Central memory CD4-positive, alpha-beta T cell (primary cell): ENCODE measurements at regions not wholly inside any gene's neighbourhood (a gene's known extent, or its start where the extent isn't known, plus 50 kb on each side); places are given as distances from the start of the nearest gene placed in this dataset.
"Not testable (repeated sequence)": the region's sequence is repeated elsewhere in the genome, so short reads cannot be mapped to it uniquely, and the experiment has no call there.

Source experiments
- DNase-seq: peaks from one replicate; pipeline ENCODE4 v3.0.0; 2022

GRCh38 chr14:106291626-106292025 lies 765.2 kb downstream of the TMEM121 start:
- no peak for DNase-seq

DNA sequence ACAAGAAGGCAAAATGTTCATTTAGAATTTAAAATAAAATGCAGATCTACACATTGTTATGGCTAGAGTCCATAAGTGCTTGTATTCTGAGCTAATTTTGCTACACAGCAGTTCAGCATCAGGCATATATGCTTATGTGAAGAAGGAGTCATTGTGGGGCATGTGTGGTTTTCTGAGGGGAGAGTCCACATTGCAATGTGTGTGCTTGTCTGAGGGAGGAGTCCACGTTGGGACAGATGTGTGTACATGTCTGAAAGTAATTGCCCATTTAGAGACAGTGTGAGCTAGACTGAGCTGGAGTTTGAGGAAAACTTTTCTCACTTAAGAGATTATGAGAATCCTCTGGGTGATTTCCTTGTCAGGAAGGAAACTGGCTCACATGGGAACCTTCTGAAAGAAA lies 767.9 kb downstream of the TMEM121 start:
- no peak for DNase-seq

DNA sequence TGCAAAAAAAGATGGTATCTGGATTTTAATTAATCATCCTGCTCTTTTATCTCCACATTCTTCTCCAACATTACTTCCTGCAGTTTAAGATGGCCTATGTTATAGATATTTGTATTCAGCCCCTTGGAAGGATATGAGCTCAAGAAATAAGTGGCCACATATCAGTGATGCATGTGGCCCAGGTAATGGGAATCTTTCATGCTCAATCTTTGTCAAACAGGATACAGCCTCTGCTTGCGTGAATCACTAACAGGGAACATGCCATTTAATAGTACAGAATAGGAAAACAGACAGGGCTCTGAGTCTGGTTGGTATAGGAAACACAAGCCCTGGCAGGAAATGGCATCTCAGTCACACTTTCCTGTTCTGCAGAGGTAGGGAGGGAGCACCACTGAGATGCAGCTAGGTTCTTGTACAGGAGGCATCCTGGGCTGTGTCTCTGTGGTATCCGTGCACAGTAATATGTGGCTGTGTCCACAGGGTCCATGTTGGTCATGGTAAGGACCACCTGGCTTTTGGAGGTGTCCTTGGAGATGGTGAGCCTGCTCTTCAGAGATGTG lies 774.6 kb downstream of the TMEM121 start:
- not testable (repeated sequence) for DNase-seq

GRCh38 chr14:106301609-106302008 lies 775.2 kb downstream of the TMEM121 start:
- not testable (repeated sequence) for DNase-seq

GRCh38 chr14:106302661-106303060 lies 776.3 kb downstream of the TMEM121 start:
- no peak for DNase-seq

DNA sequence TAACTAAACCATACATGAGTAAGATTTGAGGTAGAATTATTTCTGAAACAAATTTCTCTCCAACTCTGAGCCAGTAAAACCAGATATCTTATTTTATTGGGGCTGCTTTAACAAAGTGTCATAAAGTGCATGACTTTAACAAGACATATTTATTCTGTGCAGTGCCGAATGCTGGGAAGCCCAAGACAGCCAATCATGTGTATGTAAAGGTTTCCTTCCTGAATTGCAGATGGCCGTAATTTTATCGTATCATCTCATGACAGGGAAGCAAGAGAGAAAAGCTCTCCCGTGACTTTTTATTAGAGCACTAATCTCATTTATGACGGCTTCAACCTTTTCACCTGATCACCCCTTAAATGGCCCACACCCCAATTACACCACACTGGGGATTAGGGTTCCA lies 777.9 kb downstream of the TMEM121 start:
- no peak for DNase-seq

GRCh38 chr14:106308839-106309389 lies 782.5 kb downstream of the TMEM121 start:
- DNase-seq, result peak; percentile 65

- DNase-seq, result no peak
These were observed 783.0 kb downstream of the TMEM121 start for GRCh38 chr14:106309423-106309822.

DNA sequence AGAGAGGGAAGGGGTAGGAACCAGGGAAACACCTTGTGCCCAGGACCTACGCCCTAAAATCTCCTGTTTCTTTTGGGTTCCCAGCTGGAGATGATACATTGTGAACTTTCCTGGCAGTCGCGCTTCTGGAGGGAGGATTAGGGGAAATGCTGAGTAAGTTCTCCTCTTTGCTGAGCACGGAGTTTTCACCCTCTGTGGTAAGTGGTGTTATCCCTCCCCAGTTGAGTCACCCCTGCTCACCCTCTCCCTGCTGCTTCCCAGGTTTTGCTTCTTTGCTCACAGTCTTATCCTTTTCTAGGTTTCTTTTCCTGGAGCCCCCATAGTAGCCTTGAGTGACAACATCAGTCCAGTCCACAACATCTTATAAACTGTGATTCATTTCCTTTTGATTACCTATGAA lies 789.1 kb downstream of the TMEM121 start:
- no peak for DNase-seq

- no peak for DNase-seq
These were observed 791.2 kb downstream of the TMEM121 start for GRCh38 chr14:106317593-106317992.

GRCh38 chr14:106318700-106319099 lies 792.3 kb downstream of the TMEM121 start:
- peak; percentile 41 for DNase-seq

DNA sequence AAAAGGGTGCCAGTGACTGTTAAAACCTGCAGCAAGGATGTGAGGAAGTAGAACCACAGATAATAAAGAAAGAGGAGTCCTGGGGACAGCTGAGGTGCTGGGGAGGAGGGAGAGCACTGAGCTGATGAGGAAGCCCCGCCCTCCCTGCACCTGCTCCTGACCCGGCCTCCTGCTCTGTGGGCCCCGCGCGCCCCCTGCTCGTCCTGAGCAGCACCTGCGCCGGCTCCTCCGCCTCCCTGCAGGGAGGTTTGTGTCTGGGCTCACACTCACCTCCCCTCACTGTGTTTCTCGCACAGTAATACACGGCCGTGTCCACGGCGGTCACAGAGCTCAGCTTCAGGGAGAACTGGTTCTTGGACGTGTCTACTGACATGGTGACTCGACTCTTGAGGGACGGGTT lies 797.6 kb downstream of the TMEM121 start:
- not testable (repeated sequence) for DNase-seq

GRCh38 chr14:106327234-106327633 lies 800.9 kb downstream of the TMEM121 start:
- no peak for DNase-seq

DNA sequence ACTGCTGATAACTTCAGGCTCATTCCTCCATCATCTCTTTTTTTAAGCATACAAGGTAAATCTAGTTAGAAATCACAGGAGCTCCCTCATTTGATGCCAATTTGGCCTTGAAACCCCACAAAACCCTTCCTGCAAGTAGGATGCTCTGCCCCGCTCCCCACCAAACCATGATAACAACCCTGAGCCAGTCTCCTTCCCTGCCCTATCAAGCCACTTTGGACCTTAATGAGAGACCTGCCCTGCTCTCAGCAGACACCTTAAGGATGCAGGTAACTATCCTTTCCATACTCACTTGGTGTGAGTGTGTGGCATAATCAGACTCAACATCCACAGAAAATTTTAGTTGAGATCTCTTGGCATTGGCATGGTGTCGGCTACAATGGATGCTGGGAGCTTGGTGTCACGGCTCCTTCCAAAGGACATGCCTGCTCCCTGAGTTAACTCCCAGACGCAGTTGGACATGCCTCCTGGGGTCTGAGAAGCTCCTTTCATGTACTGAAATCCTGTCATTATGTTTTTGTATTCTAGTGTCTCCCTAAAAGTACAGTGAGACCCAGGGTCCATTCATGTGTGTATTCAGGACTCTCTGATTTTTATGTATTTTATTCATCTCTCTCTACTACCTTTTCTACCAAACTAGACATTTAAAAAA lies 801.4 kb downstream of the TMEM121 start:
- DNase-seq, result not testable (repeated sequence)

- not testable (repeated sequence) for DNase-seq
These were observed 802.9 kb downstream of the TMEM121 start for GRCh38 chr14:106329243-106329642.

GRCh38 chr14:106329987-106330774 lies 803.8 kb downstream of the TMEM121 start:
- not testable (repeated sequence) for DNase-seq

DNA sequence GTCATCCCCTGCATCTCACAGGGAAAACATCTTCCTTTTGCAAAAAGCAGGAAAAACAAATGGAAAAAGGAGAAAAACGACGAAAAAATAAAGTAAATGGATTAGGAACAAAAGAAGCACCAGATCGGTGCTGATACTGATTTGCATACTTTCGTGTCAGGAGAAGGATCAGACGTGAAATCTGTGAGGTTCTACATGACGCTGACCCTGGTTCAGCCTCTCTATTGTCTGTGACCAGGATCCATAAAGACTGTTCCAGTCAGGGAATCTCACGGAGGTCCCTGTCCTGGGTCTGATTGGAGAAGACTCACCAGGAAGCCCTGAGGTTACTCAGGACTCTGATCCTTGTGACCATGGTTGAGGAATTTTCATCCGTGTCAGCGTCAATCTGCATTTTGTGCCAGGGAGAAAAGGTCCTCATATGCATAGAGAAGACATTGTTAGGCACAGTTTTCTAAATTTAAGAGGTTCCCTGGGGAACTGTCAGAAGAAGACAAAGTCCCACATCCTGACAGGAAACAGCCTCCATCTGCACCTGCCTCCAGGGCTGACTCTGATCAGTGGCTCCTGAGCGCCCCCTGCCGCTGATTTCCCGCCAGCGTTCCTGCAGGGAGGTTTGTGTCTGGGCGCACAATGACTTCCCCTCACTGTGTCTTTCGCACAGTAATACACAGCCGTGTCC lies 808.2 kb downstream of the TMEM121 start:
- peak; percentile 51 for DNase-seq

- DNase-seq, result not testable (repeated sequence)
These were observed 808.7 kb downstream of the TMEM121 start for GRCh38 chr14:106335110-106335429.

DNA sequence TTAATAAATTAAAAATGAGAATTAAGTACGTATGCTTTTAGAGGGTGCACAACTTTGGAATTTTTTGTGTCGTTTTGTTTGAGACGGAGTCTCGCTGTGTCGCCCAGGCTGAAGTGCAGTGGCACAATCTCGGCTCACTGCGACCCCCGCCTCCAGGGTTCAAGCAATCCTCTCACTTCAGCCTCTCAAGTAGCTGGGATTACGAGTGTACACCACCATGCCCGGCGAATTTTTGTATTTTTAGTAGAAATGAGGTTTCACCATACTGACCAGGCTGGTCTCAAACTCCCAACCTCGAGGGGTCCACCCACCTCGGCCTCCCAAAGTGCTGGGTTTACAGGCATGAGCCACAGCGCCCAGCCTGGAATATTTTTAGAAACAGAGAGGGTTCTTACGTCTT lies 812.4 kb downstream of the TMEM121 start:
- not testable (repeated sequence) for DNase-seq

DNA sequence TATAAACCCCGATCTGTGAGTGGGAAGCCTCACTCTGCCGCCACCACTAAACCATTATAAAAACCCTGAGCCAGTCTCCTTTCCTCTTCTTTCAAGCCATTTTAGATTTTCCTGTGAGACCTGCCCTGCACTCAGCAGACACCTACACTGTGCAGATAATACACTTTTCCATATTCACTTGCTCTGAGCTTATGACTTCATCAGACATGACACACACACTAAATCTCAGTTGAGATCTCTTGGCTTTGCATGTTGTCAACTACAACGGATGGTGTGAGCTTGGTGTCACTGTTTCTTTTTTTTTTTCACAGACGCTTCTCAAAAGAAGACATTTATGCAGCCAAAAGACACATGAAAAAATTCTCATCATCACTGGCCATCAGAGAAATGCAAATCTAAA lies 814.3 kb downstream of the TMEM121 start:
- DNase-seq, result not testable (repeated sequence)

- DNase-seq, result not testable (repeated sequence)
These were observed 814.8 kb downstream of the TMEM121 start for GRCh38 chr14:106341161-106341560.

DNA sequence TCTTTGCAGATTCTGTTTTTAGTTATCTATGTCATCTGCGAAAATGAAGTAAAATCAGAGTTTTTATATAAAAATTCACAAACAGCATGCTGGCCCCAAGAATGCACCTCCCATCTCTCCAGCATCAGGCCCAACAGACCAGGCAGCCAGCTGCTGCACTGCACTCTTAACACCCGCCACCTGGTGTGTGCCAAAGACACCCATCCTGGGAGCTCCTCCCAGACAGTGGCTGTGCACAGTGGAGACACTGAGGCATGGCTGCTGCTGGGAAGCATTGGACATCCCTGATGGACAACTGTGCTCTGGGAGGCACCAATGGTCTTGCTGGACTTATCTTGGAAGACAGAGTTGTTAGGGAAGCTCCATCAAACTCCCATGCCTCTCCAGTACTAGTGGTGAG lies 817.2 kb downstream of the TMEM121 start:
- DNase-seq, result no peak

DNA sequence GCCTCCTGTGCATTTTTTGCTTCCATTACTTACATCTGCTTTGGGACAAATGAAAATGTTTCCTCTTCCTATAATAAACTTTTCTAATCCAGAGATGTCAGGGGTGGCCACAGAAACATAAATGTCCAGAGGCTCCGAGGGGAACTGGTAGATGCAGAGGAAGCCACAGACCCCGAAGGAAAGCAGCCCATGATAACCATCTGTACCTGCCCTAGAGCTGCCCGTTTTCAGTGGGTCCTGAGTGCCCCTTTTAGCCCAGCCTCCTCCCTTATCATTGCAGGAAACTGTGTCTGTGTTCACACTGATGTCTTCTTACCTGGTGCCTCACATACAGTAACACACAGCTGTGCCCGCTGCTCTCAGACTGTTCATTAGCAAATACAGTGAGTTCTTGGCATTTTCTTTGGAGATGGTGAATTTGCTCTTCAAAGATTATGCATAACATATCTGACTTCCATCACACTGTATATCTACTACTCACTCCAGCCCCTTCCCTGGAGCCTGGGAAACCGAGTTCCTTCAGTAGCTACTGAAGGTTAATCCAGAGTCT lies 817.8 kb downstream of the TMEM121 start:
- DNase-seq, result not testable (repeated sequence)
